UCSD-AML1 (cell line): ENCODE measurements at regions not wholly inside any gene's neighbourhood (a gene's known extent, or its start where the extent isn't known, plus 50 kb on each side); places are given as distances from the start of the nearest gene placed in this dataset.

Experiments
- DNase-seq: peaks from one replicate; lab custom pipeline; 2025; ENCODE audit not compliant: unreplicated experiment; lab: John Stamatoyannopoulos, UW

DNA sequence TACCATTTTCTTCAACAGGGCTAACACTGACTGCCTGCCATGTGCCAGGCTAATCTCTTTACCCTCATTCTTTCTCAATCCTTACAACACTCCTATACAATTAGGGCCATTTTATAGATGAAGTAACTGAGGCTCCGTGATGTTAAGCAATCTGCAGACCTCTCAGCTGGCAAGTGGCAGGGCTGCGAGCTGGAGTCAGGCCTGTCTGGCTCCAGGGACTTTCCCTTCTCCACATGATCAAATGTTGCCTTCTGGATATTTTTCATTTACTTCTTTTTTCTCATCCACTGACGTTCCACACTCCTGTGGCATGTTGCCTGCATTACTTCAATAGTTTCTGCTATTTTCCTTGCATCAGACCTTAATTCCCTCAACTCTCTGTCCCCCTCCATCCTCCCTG, 55.2 kb upstream of the TAGAP start:
- DNase-seq, result no peak

DNA sequence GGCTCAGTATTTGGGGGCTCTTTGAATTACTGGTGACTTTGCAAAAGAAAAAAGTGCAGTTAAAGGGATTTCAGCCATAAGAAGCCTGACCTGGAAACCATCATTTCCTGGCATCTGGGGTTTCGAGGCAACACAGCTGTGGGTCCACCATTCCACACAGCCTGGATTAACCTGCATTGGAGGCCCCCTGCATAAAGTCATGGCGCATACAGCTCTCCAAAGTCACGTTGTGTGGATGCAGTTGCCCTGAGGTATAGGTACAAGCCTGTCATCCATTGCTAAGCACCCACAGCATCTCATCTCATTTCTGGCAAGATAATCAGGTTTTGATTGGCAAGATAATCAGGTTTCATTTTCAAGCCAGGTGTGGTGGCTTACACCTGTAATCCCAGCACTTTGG, 54.5 kb upstream of the TAGAP start:
- no peak for DNase-seq

- DNase-seq, result no peak
These were observed 53.9 kb upstream of the TAGAP start for GRCh38 chr6:159098636-159099106.

DNA sequence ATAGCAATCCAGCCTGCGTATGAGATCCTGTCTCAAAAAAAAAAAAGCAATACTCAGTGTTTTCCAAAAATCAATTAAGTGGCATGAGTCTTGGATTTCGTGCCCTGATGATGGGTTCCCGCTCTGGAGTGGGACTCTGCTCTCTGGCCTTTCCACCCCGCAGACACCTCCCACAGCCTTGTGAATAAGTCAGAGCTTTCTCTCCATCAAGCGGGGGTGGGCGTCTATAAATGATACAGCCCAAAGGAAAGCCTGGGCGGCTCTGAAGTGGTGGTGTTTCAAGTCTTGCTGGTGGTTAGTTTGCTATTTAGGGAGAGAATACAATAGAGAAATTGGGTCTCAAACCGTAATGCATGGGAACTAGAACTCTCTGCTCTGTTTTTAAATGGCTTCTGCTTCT, 52.5 kb upstream of the TAGAP start:
- no peak for DNase-seq

- no peak for DNase-seq
These were observed 50.8 kb upstream of the TAGAP start for GRCh38 chr6:159095616-159096015.

- DNase-seq, result no peak
These were observed 49.9 kb upstream of the TAGAP start for GRCh38 chr6:159094444-159095252.
